H1 (cell line): ENCODE measurements at regions not wholly inside any gene's neighbourhood (a gene's known extent, or its start where the extent isn't known, plus 50 kb on each side); places are given as distances from the start of the nearest gene placed in this dataset.

Experiments used
- CTCF ChIA-PET: fragments of 300-600 bp; sonication (Branson Sonifier 250); formaldehyde crosslinking; loops from one replicate; lab custom pipeline; 2021; ENCODE audit not compliant: partially characterized antibody; lab: Charles Lee
- POLR2A ChIA-PET: fragments of 300-600 bp; sonication (Branson Sonifier 250); formaldehyde crosslinking; loops from one replicate; lab custom pipeline; 2021; ENCODE audit warnings: inconsistent platforms; ENCODE audit not compliant: partially characterized antibody; lab: Charles Lee
- DNase-seq, 2 experiments: peaks; one replicate each; pipeline versions ENCODE4 v3.0.0 to v3.0.0-alpha.2; 2010 to 2022; ENCODE audit warnings: low spot score in 2 of 2, low read depth in 1 of 2, mixed read lengths in 1 of 2
- FAIRE-seq: peaks from 2 replicates; lab custom pipeline; 2011; peaks lifted over from hg19 to GRCh38; lab: Jason Lieb, UNC
- H2AFZ ChIP-seq: 2 replicates; pipeline ENCODE4 v1.8.1; 2012; ENCODE audit warnings: low read length, inconsistent platforms
- H2AK5ac ChIP-seq: 2 replicates; pipeline ENCODE4 v1.6.1; 2013; ENCODE audit warnings: low read depth, low read length
- H2BK120ac ChIP-seq: replicated peaks from 2 replicates; pipeline ENCODE3; 2013; ENCODE audit warnings: low read depth, low read length, inconsistent platforms
- H2BK12ac ChIP-seq: 2 replicates; pipeline ENCODE4 v1.6.1; 2013; ENCODE audit warnings: low read depth, low read length
- H2BK15ac ChIP-seq: 2 replicates; pipeline ENCODE4 v1.6.1; 2013; ENCODE audit warnings: low read length
- H2BK20ac ChIP-seq: 2 replicates; pipeline ENCODE4 v1.6.1; 2013; ENCODE audit warnings: low read length
- H2BK5ac ChIP-seq: 2 replicates; pipeline ENCODE4 v1.6.1; 2013; ENCODE audit warnings: low read depth, low read length
- H3K14ac ChIP-seq: 2 replicates; pipeline ENCODE4 v1.6.1; 2013; ENCODE audit warnings: inconsistent platforms; ENCODE audit not compliant: insufficient read length
- H3K18ac ChIP-seq: 2 replicates; pipeline ENCODE4 v1.6.1; 2013; ENCODE audit warnings: low read length; ENCODE audit errors: extremely low read depth
- H3K23ac ChIP-seq: 2 replicates; pipeline ENCODE4 v1.6.1; 2013; ENCODE audit warnings: inconsistent platforms; ENCODE audit not compliant: insufficient read length
- H3K23me2 ChIP-seq: 2 replicates; pipeline ENCODE4 v1.6.1; 2013; ENCODE audit warnings: low read depth, low read length
- H3K27ac ChIP-seq: 2 replicates; pipeline ENCODE4 v1.6.1; 2011; ENCODE audit warnings: low read depth, low read length, inconsistent platforms
- H3K27me3 ChIP-seq, 4 experiments: replicated peaks in 1 of 4; 1 replicate in 1 of 4; 2 replicates in 3 of 4; pipeline versions ENCODE4 v1.6.1 to v1.8.1; 2011 to 2013; ENCODE audit warnings: low read length in 3 of 4, mild to moderate bottlenecking in 3 of 4, inconsistent platforms in 2 of 4, mixed read lengths in 2 of 4, moderate library complexity in 1 of 4; ENCODE audit not compliant: control insufficient read depth in 3 of 4, insufficient read depth in 3 of 4; ENCODE audit errors: extremely low read depth in 1 of 4
- H3K36me3 ChIP-seq, 4 experiments: 2 replicates each; pipeline versions ENCODE4 v1.6.1 to v1.8.1; 2011 to 2013; ENCODE audit warnings: mild to moderate bottlenecking in 4 of 4, low read length in 3 of 4, moderate library complexity in 2 of 4, control low read depth in 1 of 4, inconsistent platforms in 1 of 4; ENCODE audit not compliant: insufficient read depth in 4 of 4, control insufficient read depth in 2 of 4
- H3K4ac ChIP-seq: replicated peaks from 2 replicates; pipeline ENCODE3; 2013; ENCODE audit warnings: low read length, low read depth, mixed read lengths, inconsistent platforms; ENCODE audit not compliant: insufficient read length
- H3K4me1 ChIP-seq, 4 experiments: replicated peaks in 1 of 4; 1 replicate in 1 of 4; 2 replicates in 3 of 4; pipeline versions ENCODE4 v1.6.1 to v1.8.1; 2011 to 2013; ENCODE audit warnings: low read length in 3 of 4, inconsistent platforms in 2 of 4, mixed read lengths in 1 of 4; ENCODE audit not compliant: insufficient read depth in 4 of 4, control insufficient read depth in 3 of 4
- H3K4me2 ChIP-seq, 2 experiments: 2 replicates each; pipeline versions ENCODE4 v1.6.1 to v1.8.1; 2011 to 2013; ENCODE audit warnings: low read depth in 2 of 2, low read length in 2 of 2, control low read depth in 1 of 2, inconsistent platforms in 1 of 2, mild to moderate bottlenecking in 1 of 2; ENCODE audit not compliant: insufficient read depth in 1 of 2
- H3K4me3 ChIP-seq, 4 experiments: fragments of 200-600, 300-600 bp in 1 of 4; sonication (generic), shearing (Covaris generic), sonication (Bioruptor Twin) in 1 of 4; 2 replicates each; pipeline versions ENCODE4 v1.5.1 to v1.8.1; 2011 to 2016; ENCODE audit warnings: low read length in 4 of 4, low read depth in 3 of 4, control low read depth in 2 of 4, inconsistent platforms in 2 of 4, mild to moderate bottlenecking in 2 of 4, mixed read lengths in 1 of 4, moderate library complexity in 1 of 4; ENCODE audit not compliant: insufficient read depth in 2 of 4; ENCODE audit errors: extremely low read depth in 1 of 4
- H3K56ac ChIP-seq: replicated peaks from 2 replicates; pipeline ENCODE3; 2013; ENCODE audit warnings: low read depth, mild to moderate bottlenecking, mixed read lengths, low read length, inconsistent platforms; ENCODE audit not compliant: insufficient read length
- H3K79me1 ChIP-seq: 2 replicates; pipeline ENCODE4 v1.6.1; 2013; ENCODE audit warnings: low read depth, low read length, control low read depth
- H3K79me2 ChIP-seq, 2 experiments: 2 replicates each; pipeline versions ENCODE4 v1.6.1 to v1.8.1; 2012 to 2013; ENCODE audit warnings: low read length in 2 of 2, mild to moderate bottlenecking in 2 of 2, inconsistent platforms in 1 of 2; ENCODE audit not compliant: insufficient read depth in 2 of 2, control insufficient read depth in 1 of 2
- H3K9ac ChIP-seq, 4 experiments: replicated peaks in 1 of 4; 1 replicate in 1 of 4; 2 replicates in 3 of 4; pipeline versions ENCODE4 v1.6.1 to v1.8.1; 2011 to 2013; ENCODE audit warnings: low read depth in 3 of 4, low read length in 3 of 4, control low read depth in 2 of 4, mild to moderate bottlenecking in 2 of 4, moderate library complexity in 2 of 4, inconsistent platforms in 1 of 4; ENCODE audit errors: extremely low read depth in 1 of 4
- H3K9me3 ChIP-seq, 2 experiments: 2 replicates each; pipeline versions ENCODE4 v1.6.1 to v1.8.1; 2012 to 2013; ENCODE audit warnings: mild to moderate bottlenecking in 2 of 2, moderate library complexity in 2 of 2, control low read depth in 1 of 2, inconsistent platforms in 1 of 2, low read depth in 1 of 2, low read length in 1 of 2, mixed read lengths in 1 of 2; ENCODE audit not compliant: insufficient read depth in 2 of 2
- H4K20me1 ChIP-seq, 2 experiments: replicated peaks in 1 of 2; 2 replicates each; pipeline versions ENCODE3 to v1.8.1; 2011 to 2013; ENCODE audit warnings: inconsistent platforms in 2 of 2, low read length in 2 of 2, mild to moderate bottlenecking in 1 of 2; ENCODE audit not compliant: insufficient read depth in 2 of 2, control insufficient read depth in 1 of 2
- H4K5ac ChIP-seq: 2 replicates; pipeline ENCODE4 v1.6.1; 2013; ENCODE audit warnings: low read length, low read depth, mixed read lengths, inconsistent platforms; ENCODE audit not compliant: insufficient read length
- H4K8ac ChIP-seq: 2 replicates; pipeline ENCODE4 v1.8.0; 2013; ENCODE audit warnings: mild to moderate bottlenecking, moderate library complexity, low read length, inconsistent platforms; ENCODE audit not compliant: insufficient read depth; ENCODE audit errors: extremely low read depth
- H4K91ac ChIP-seq: replicated peaks from 2 replicates; pipeline ENCODE3; 2013; ENCODE audit warnings: low read length, mixed read lengths, inconsistent platforms; ENCODE audit not compliant: insufficient read length
- CBX5 ChIP-seq: fragments of 300-800, 300-1000 bp; sonication (generic); IDR thresholded peaks from 2 replicates; pipeline ENCODE4 v1.7.1; 2016; ENCODE audit warnings: antibody characterized with exemption, low read length, low read depth
- EGR1 ChIP-seq: IDR thresholded peaks from 2 replicates; pipeline ENCODE4 v1.6.1; 2011; ENCODE audit warnings: low read depth, low read length, borderline replicate concordance
- EP300 ChIP-seq, 2 experiments: IDR thresholded peaks; 1 replicate in 1 of 2; 2 replicates in 1 of 2; pipeline ENCODE4 v1.6.1; 2011 to 2012; ENCODE audit warnings: low read depth in 2 of 2, low read length in 2 of 2, mild to moderate bottlenecking in 2 of 2, borderline replicate concordance in 1 of 2, inconsistent platforms in 1 of 2, moderate library complexity in 1 of 2
- GABPA ChIP-seq: IDR thresholded peaks from 2 replicates; pipeline ENCODE4 v1.6.1; 2011; ENCODE audit warnings: mild to moderate bottlenecking, low read length, moderate library complexity, borderline replicate concordance; ENCODE audit not compliant: insufficient read depth
- HDAC2 ChIP-seq, 2 experiments: fragments of 300-600 bp in 1 of 2; sonication (generic) in 1 of 2; IDR thresholded peaks; 2 replicates each; pipeline ENCODE4 v1.6.1; 2011 to 2012; ENCODE audit warnings: low read depth in 2 of 2, low read length in 2 of 2, mild to moderate bottlenecking in 2 of 2, moderate library complexity in 2 of 2, borderline replicate concordance in 1 of 2, inconsistent platforms in 1 of 2
- KDM1A ChIP-seq: fragments of 200-600, 300-600 bp; sonication (generic); IDR thresholded peaks from 2 replicates; pipeline ENCODE4 v1.7.1; 2016; ENCODE audit warnings: mild to moderate bottlenecking, low read length, borderline replicate concordance
- KDM5A ChIP-seq: fragments of 200-600 bp; IDR thresholded peaks from 2 replicates; pipeline ENCODE4 v1.7.1; 2012; ENCODE audit warnings: mild to moderate bottlenecking, low read length, inconsistent platforms, mixed read lengths
- MAX ChIP-seq: IDR thresholded peaks from 2 replicates; pipeline ENCODE4 v1.6.1; 2012; ENCODE audit warnings: inconsistent platforms
- POLR2A ChIP-seq, 2 experiments: IDR thresholded peaks; 1 replicate in 1 of 2; 2 replicates in 1 of 2; pipeline ENCODE4 v1.6.1; 2011; ENCODE audit warnings: low read depth in 2 of 2, low read length in 2 of 2, mild to moderate bottlenecking in 2 of 2; ENCODE audit errors: control extremely low read depth in 1 of 2
- RBBP5 ChIP-seq: IDR thresholded peaks from 2 replicates; pipeline ENCODE4 v1.7.1; 2012; ENCODE audit warnings: low read depth, mild to moderate bottlenecking, inconsistent platforms, low read length, moderate library complexity, borderline replicate concordance
- TCF12 ChIP-seq: IDR thresholded peaks from 2 replicates; pipeline ENCODE4 v1.6.1; 2011; ENCODE audit warnings: low read depth, mild to moderate bottlenecking, low read length
- ZNF274 ChIP-seq: IDR thresholded peaks from 2 replicates; pipeline ENCODE4 v1.7.0; 2012; ENCODE audit warnings: low read length, borderline replicate concordance; ENCODE audit errors: extremely low read depth

GRCh38 chr1:177546346-177546745 lies 375.6 kb downstream of the BRINP2 start:
- Histone ChIP-seq H3K27ac (no peak overlapping the region), H3K23me2 (no peaks in the 10 kb centered on the region), H4K8ac (no peak overlapping the region), H2BK12ac (no peak overlapping the region), H3K36me3 (no peaks in the 10 kb centered on the region), H2AFZ (no peak overlapping the region), H2BK120ac (no peak overlapping the region), H2BK5ac (no peak overlapping the region), H3K4me2 (no peak overlapping the region)
- POLR2A ChIA-PET, result no interaction called here
- TF ChIP-seq ZNF274 (no peak), GABPA (no peak), RBBP5 (no peak), KDM1A (no peak), CBX5 (no peak), TCF12 (no peak), POLR2A (IDR thresholded peaks at IDR 0.05; ENCODE audit: control extremely low read depth in 1 of 2, low read depth in 2 of 2, low read length in 2 of 2) (no peak), EP300 (IDR thresholded peaks at IDR 0.05; ENCODE audit: borderline replicate concordance in 1 of 2, low read depth in 2 of 2, low read length in 2 of 2) (no peak), EGR1 (no peak), HDAC2 (IDR thresholded peaks at IDR 0.05; ENCODE audit: borderline replicate concordance in 1 of 2, low read depth in 2 of 2, low read length in 2 of 2) (no peak), KDM5A (no peak), MAX (no peak)
- TF ChIP-seq, all 59 proteins: peak for 0
- no peak overlapping the region for H3K56ac ChIP-seq
- no peaks in the 10 kb centered on the region; a peak in 1 of 7 replicates for H3K27me3 ChIP-seq
- no peaks in the 10 kb centered on the region for H3K9me3 ChIP-seq
- no peak overlapping the region for H3K18ac ChIP-seq
- H3K14ac ChIP-seq, result no peak overlapping the region
- H3K4ac ChIP-seq, result no peak overlapping the region
- H3K4me1 ChIP-seq, result no peaks in the 10 kb centered on the region
- no peaks in the 10 kb centered on the region for H3K79me2 ChIP-seq
- FAIRE-seq, result no peak
- H4K20me1 ChIP-seq, result no peaks in the 10 kb centered on the region
- no peak for DNase-seq
- H4K5ac ChIP-seq, result no peak overlapping the region
- H2BK15ac ChIP-seq, result no peak overlapping the region
- H4K91ac ChIP-seq, result no peak overlapping the region
- H3K9ac ChIP-seq, result no peak overlapping the region
- H2AK5ac ChIP-seq, result no peak overlapping the region
- H3K23ac ChIP-seq, result no peak overlapping the region
- no peaks in the 10 kb centered on the region for H3K79me1 ChIP-seq
- no peak overlapping the region for H2BK20ac ChIP-seq
- no peak overlapping the region for H3K4me3 ChIP-seq
- CTCF ChIA-PET, result interaction anchor here (1.0 to 1.4 kb wide), 2 partner anchors 21 to 56 kb away, joined by 4 to 5 read pairs; no protein-coding TSS in a partner anchor
